ENCODE measurements at regions not wholly inside any gene's neighbourhood (a gene's known extent, or its start where the extent isn't known, plus 50 kb on each side); places are given as distances from the start of the nearest gene placed in this dataset.

DNA sequence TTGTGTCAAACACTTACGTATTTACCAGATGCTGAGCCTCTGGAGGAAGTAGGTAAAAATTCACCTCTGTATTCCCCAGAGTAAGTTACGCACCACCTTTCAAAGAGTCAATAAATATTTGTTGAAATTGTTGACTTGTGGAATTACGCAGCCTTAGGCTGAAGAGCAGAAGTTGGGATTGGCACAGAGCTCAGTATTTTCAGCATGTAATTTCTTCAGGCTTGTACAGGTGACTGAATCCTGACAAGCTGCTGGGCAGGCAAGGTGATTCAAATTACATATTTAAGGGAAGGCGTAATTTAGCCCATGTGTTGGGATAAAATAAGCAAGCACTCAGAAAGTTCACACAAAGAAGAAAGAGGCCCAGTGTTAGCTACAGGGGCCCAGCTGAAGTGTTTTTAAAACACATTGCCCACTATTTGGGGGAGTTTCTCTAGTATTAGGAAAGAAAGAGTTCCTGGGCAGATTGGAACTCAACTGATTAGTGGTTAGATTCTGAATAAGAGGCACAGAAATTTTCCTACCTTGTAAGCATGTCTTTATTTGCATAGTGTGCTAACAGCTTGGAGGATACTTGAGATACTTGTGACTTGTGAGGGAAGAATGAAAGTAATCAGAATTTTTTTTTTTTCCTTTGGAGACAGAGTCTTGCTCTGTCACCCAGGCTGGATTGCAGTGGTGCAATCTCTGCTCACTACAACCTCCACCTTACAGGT, 165.3 kb upstream of the FBXL7 start:
- Histone ChIP-seq H3K14ac (ENCODE audit: insufficient read length) (no peak overlapping the region), H3K4me1 (replicated peaks in 1 of 4; ENCODE audit: control insufficient read depth in 3 of 4, insufficient read depth in 4 of 4, low read length in 3 of 4) (no peaks in the 10 kb centered on the region), H3K79me1 (ENCODE audit: low read depth, low read length) (no peaks in the 10 kb centered on the region), H3K4me3 (ENCODE audit: extremely low read depth in 1 of 4, insufficient read depth in 2 of 4, low read depth in 3 of 4, low read length in 4 of 4) (no peak overlapping the region), H3K9me3 (ENCODE audit: insufficient read depth in 2 of 2, low read depth in 1 of 2, low read length in 1 of 2) (no peaks in the 10 kb centered on the region), H3K4me2 (ENCODE audit: insufficient read depth in 1 of 2, low read depth in 2 of 2, low read length in 2 of 2) (no peak overlapping the region), H3K56ac (replicated peaks; ENCODE audit: insufficient read length, low read depth, low read length) (no peak overlapping the region), H3K4ac (replicated peaks; ENCODE audit: insufficient read length, low read depth, low read length) (no peak overlapping the region), H3K23me2 (ENCODE audit: low read depth, low read length) (no peaks in the 10 kb centered on the region), H2BK15ac (ENCODE audit: low read length) (no peak overlapping the region), H4K20me1 (replicated peaks in 1 of 2; ENCODE audit: control insufficient read depth in 1 of 2, insufficient read depth in 2 of 2, low read length in 2 of 2) (no peaks in the 10 kb centered on the region), H3K27ac (ENCODE audit: low read depth, low read length) (no peak overlapping the region), H3K36me3 (ENCODE audit: control insufficient read depth in 2 of 4, insufficient read depth in 4 of 4, low read length in 3 of 4) (no peaks in the 10 kb centered on the region), H3K79me2 (ENCODE audit: control insufficient read depth in 1 of 2, insufficient read depth in 2 of 2, low read length in 2 of 2) (no peaks in the 10 kb centered on the region), H3K23ac (ENCODE audit: insufficient read length) (no peak overlapping the region), H3K27me3 (replicated peaks in 1 of 4; ENCODE audit: control insufficient read depth in 3 of 4, extremely low read depth in 1 of 4, insufficient read depth in 3 of 4, low read length in 3 of 4) (no peaks in the 10 kb centered on the region), H2BK12ac (ENCODE audit: low read depth, low read length) (no peak overlapping the region), H3K9ac (replicated peaks in 1 of 4; ENCODE audit: extremely low read depth in 1 of 4, low read depth in 3 of 4, low read length in 3 of 4) (no peak overlapping the region), H2BK20ac (ENCODE audit: low read length) (no peak overlapping the region), H4K5ac (ENCODE audit: insufficient read length, low read depth, low read length) (no peak overlapping the region), H4K91ac (replicated peaks; ENCODE audit: insufficient read length, low read length) (no peak overlapping the region), H2AFZ (ENCODE audit: low read length) (no peak overlapping the region), H2BK5ac (ENCODE audit: low read depth, low read length) (no peak overlapping the region), H2AK5ac (ENCODE audit: low read depth, low read length) (no peak overlapping the region), H2BK120ac (replicated peaks; ENCODE audit: low read depth, low read length) (no peak overlapping the region), H3K18ac (ENCODE audit: extremely low read depth, low read length) (no peak overlapping the region), H4K8ac (ENCODE audit: extremely low read depth, insufficient read depth, low read length) (no peak overlapping the region)
- ChIA-PET CTCF (ENCODE audit: partially characterized antibody) (interaction anchor here (0.8 kb wide), 1 partner anchor 30 kb away, joined by 3 read pairs; no protein-coding TSS in a partner anchor), POLR2A (ENCODE audit: partially characterized antibody) (no interaction called here)
- 84% methylated on average over 4 of the region's 4 CpGs; no CpG with 5 or more reads in 1 of the 2 experiments for WGBS, 2 experiments (ENCODE audit: extremely low coverage in 1 of 2, insufficient coverage in 1 of 2, insufficient read length in 1 of 2, insufficient replicate concordance in 2 of 2, low coverage in 1 of 2, low lambda C conversion rate in 2 of 2, missing lambda C conversion rate in 1 of 2)
- DNase-seq (ENCODE audit: low read depth in 1 of 2, low spot score in 2 of 2) = no peak
- FAIRE-seq = no peak
- no peak for TF ChIP-seq CHD2 (IDR thresholded peaks at IDR 0.05; ENCODE audit: low read length)
- TF ChIP-seq HDAC2 (IDR thresholded peaks at IDR 0.05; ENCODE audit: borderline replicate concordance in 1 of 2, low read depth in 2 of 2, low read length in 2 of 2) = no peak
- TF ChIP-seq RFX5 (IDR thresholded peaks at IDR 0.05; ENCODE audit: borderline replicate concordance, low read depth, low read length) = no peak
- TF ChIP-seq CREB1 (IDR thresholded peaks at IDR 0.05) = no peak
- no peak for TF ChIP-seq BACH1 (IDR thresholded peaks at IDR 0.05; ENCODE audit: low read length)
- TF ChIP-seq FOSL1 (IDR thresholded peaks at IDR 0.05; ENCODE audit: insufficient read depth, low read depth, low read length) = no peak
- TF ChIP-seq CHD1 (IDR thresholded peaks at IDR 0.05; ENCODE audit: low read depth, low read length) = no peak

All from H1 (cell line).